Skeletal muscle tissue (tissue), 3 donors: ENCODE measurements at regions not wholly inside any gene's neighbourhood (a gene's known extent, or its start where the extent isn't known, plus 50 kb on each side); places are given as distances from the start of the nearest gene placed in this dataset.

ENCODE experiments used
- H3K27ac ChIP-seq: one replicate; pipeline ENCODE4 v1.7.0; 2013; ENCODE audit warnings: mild to moderate bottlenecking, low read depth, low read length, inconsistent platforms
- H3K27me3 ChIP-seq, 3 donors: one replicate each; pipeline ENCODE4 v1.7.0; 2013; ENCODE audit warnings: low read length in 3 of 3; ENCODE audit not compliant: control insufficient read depth in 3 of 3, insufficient read depth in 3 of 3
- H3K36me3 ChIP-seq, 3 donors: one replicate each; pipeline ENCODE4 v1.7.0; 2013; ENCODE audit warnings: low read length in 3 of 3; ENCODE audit not compliant: control insufficient read depth in 3 of 3, insufficient read depth in 3 of 3
- H3K4me1 ChIP-seq, 3 donors: one replicate each; pipeline ENCODE4 v1.7.0; 2013; ENCODE audit warnings: low read length in 3 of 3, mild to moderate bottlenecking in 3 of 3; ENCODE audit not compliant: control insufficient read depth in 3 of 3, insufficient read depth in 3 of 3
- H3K4me3 ChIP-seq, 3 donors: one replicate each; pipeline ENCODE4 v1.7.0; 2013; ENCODE audit warnings: low read length in 3 of 3
- H3K9ac ChIP-seq, 3 donors: one replicate each; pipeline ENCODE4 v1.7.0; 2013; ENCODE audit warnings: low read length in 3 of 3, mild to moderate bottlenecking in 3 of 3, moderate library complexity in 2 of 3, low read depth in 1 of 3
- H3K9me3 ChIP-seq, 3 donors: one replicate each; pipeline ENCODE4 v1.7.0; 2013; ENCODE audit warnings: low read length in 3 of 3; ENCODE audit not compliant: control insufficient read depth in 3 of 3
- donor health status: Osteomylitis.

DNA sequence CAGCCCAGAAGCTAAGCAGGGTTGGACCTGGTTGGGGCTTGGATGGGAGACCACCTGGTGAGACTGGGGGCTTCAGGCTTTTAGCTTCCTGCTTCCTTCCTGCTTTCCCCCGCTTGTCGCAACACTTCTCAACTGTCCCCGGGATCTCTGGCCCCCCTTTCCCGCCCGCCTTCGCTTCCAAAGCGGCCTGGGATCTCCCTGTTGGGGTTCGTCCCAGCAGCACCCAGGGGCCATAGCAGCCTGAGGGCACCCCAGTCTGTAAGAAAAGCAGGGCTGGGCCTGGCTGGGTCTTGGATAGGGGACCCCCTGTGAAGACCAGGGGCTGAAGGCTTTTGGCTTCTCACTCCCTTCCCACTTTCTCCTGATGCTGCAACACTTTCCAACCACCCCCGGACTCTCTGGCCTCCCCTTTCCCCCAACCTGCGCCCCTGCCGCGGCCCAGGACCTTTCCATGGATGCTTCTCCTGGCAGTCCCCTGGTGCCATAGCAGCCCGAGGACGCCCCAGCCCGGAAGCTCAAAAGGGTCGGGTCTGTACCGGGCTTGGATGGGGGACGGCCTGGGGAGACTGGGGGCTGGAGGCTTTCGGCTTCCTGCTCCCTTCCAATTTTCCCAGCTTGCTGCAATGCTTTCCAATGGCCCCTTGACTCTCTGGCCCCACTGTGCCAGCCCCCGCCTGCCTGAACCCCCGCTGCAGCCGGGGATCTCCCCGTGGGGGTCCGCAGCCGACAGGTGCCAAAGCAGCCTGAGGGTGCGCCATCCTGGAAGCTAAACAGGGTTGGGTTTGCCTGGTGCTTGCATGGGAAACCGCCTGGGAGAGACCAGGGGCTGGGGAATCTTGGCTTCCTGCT lies 2276.2 kb downstream of the TP53TG3F start:
- H3K27ac ChIP-seq = no peak overlapping the region
- peaks cover 3 to 16% (median 5%) of the 10 kb centered on the region in 3 donors for H3K4me1 ChIP-seq
- H3K9ac ChIP-seq = no peak overlapping the region
- H3K27me3 ChIP-seq = no peaks in the 10 kb centered on the region
- no peak overlapping the region for H3K4me3 ChIP-seq
- no peaks in the 10 kb centered on the region for H3K9me3 ChIP-seq
- H3K36me3 ChIP-seq = no peaks in the 10 kb centered on the region

DNA sequence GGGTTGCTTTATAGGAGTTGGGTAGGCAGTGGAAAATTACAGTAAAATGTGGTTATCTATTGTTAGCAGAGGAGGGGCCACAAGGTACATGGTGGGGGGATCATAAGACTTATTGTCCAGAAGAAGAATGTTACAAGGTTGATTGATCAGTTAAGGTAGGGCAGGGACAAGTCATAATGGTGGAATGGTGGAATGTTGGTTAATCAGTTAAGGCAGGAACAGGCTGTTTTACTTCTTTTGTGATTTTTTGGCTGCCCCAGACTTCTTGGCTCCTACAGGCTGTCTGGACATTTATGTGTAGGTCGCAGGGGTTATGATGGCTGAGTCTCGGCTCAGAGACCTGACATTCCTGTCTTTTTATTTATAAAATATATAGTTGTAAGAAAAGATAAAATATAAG lies 2277.1 kb downstream of the TP53TG3F start:
- Histone ChIP-seq H3K27ac (no peak overlapping the region), H3K4me3 (no peak overlapping the region), H3K4me1 (peaks cover 0 to 11% (median 3%) of the 10 kb centered on the region in 3 donors), H3K9me3 (no peaks in the 10 kb centered on the region), H3K27me3 (no peaks in the 10 kb centered on the region), H3K9ac (no peak overlapping the region), H3K36me3 (no peaks in the 10 kb centered on the region)

GRCh38 chr16:35737076-35737475 lies 2277.7 kb downstream of the TP53TG3F start:
- Histone ChIP-seq H3K27ac (no peak overlapping the region), H3K9me3 (no peaks in the 10 kb centered on the region)

GRCh38 chr16:35741546-35741945 lies 2282.1 kb downstream of the TP53TG3F start:
- H3K9ac ChIP-seq = no peak overlapping the region
- no peaks in the 10 kb centered on the region for H3K36me3 ChIP-seq
- H3K27me3 ChIP-seq = no peaks in the 10 kb centered on the region
- no peaks in the 10 kb centered on the region for H3K9me3 ChIP-seq
- H3K27ac ChIP-seq = no peak overlapping the region
- no peaks in the 10 kb centered on the region for H3K4me1 ChIP-seq
- H3K4me3 ChIP-seq = no peak overlapping the region

More at GRCh38 chr16:35737076-35737475, 2277.7 kb downstream of the TP53TG3F start:
- Histone ChIP-seq H3K27me3 (no peaks in the 10 kb centered on the region), H3K36me3 (no peaks in the 10 kb centered on the region), H3K4me1 (peaks cover 0 to 8% (median 3%) of the 10 kb centered on the region in 3 donors), H3K4me3 (no peak overlapping the region), H3K9ac (no peak overlapping the region)

DNA sequence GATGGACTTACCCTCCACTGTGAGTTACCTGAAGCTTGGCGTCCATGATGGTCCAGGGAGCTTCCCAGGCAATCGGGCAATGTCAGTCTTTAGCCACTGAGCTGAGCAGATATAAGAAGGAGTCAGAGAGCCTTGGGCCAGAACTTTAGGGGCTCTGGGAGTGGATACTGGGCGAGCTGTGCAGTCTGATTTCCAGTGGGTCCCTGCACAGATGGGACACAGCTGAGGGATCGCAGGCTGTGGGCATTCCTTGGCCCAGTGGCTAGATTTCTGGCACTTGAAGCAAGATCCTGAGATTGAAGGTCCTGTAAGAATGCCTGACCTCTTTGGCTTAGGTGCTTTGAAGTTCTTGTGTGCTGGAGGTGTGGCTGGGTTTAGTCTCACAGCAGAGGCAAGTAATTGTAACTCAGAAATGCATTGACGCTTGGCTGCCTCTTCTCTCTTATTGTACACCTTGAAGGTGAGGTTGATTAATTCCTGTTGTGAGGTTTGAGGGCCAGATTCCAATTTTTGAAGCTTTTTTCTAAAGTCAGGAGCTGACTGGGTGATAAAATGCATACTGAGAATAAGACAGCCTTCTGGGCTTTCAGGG lies 2283.8 kb downstream of the TP53TG3F start:
- Histone ChIP-seq H3K36me3 (no peaks in the 10 kb centered on the region), H3K9me3 (no peaks in the 10 kb centered on the region), H3K4me3 (no peak overlapping the region), H3K27me3 (no peaks in the 10 kb centered on the region), H3K4me1 (no peaks in the 10 kb centered on the region), H3K27ac (no peak overlapping the region), H3K9ac (no peak overlapping the region)

GRCh38 chr16:35744084-35744483 lies 2284.7 kb downstream of the TP53TG3F start:
- Histone ChIP-seq H3K27me3 (no peaks in the 10 kb centered on the region), H3K4me3 (no peak overlapping the region), H3K9me3 (no peaks in the 10 kb centered on the region)

DNA sequence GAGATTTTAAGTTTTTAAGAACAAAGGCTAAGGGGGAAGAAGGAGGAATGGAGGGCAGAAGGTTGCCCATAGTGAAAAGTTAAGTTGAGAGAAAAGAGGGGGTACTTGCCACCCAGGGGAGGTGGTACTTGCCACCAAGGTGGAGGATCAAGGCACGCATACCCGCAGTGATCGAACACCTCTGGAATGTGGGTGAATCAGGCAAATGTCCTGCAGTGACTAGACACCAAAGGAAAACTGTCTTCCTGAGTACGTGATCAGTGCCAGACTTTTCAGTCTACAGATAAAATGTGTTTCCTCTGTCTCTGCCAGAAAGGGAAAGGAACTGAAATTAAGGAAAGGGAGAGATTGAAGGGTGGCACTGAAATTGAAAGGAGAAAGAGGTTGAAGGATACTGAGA lies 2285.3 kb downstream of the TP53TG3F start:
- Histone ChIP-seq H3K9ac (no peak overlapping the region), H3K4me1 (no peaks in the 10 kb centered on the region), H3K27ac (no peak overlapping the region), H3K4me3 (no peak overlapping the region), H3K36me3 (no peaks in the 10 kb centered on the region), H3K27me3 (no peaks in the 10 kb centered on the region), H3K9me3 (no peaks in the 10 kb centered on the region)

More at GRCh38 chr16:35744084-35744483, 2284.7 kb downstream of the TP53TG3F start:
- no peaks in the 10 kb centered on the region for H3K4me1 ChIP-seq
- no peaks in the 10 kb centered on the region for H3K36me3 ChIP-seq
- H3K27ac ChIP-seq = no peak overlapping the region
- no peak overlapping the region for H3K9ac ChIP-seq

GRCh38 chr16:35745191-35745590 lies 2285.8 kb downstream of the TP53TG3F start:
- Histone ChIP-seq H3K4me3 (no peak overlapping the region), H3K27me3 (no peaks in the 10 kb centered on the region), H3K36me3 (no peaks in the 10 kb centered on the region), H3K9ac (no peak overlapping the region), H3K4me1 (no peaks in the 10 kb centered on the region), H3K27ac (no peak overlapping the region), H3K9me3 (no peaks in the 10 kb centered on the region)

- no peaks in the 10 kb centered on the region for H3K27me3 ChIP-seq
- H3K9me3 ChIP-seq = no peaks in the 10 kb centered on the region
- H3K9ac ChIP-seq = no peak overlapping the region
- no peak overlapping the region for H3K27ac ChIP-seq
- H3K4me3 ChIP-seq = no peak overlapping the region
- H3K36me3 ChIP-seq = no peaks in the 10 kb centered on the region
- H3K4me1 ChIP-seq = no peaks in the 10 kb centered on the region
Observed at GRCh38 chr16:35745821-35746248, 2286.4 kb downstream of the TP53TG3F start.

- Histone ChIP-seq H3K36me3 (no peaks in the 10 kb centered on the region), H3K4me3 (no peak overlapping the region), H3K9me3 (no peaks in the 10 kb centered on the region), H3K27me3 (no peaks in the 10 kb centered on the region), H3K9ac (no peak overlapping the region), H3K27ac (no peak overlapping the region), H3K4me1 (no peaks in the 10 kb centered on the region)
Observed at GRCh38 chr16:35746281-35746962, 2287.0 kb downstream of the TP53TG3F start.
